GM08714 (cell line): ENCODE measurements at regions not wholly inside any gene's neighbourhood (a gene's known extent, or its start where the extent isn't known, plus 50 kb on each side); places are given as distances from the start of the nearest gene placed in this dataset.
"Not testable (repeated sequence)": the region's sequence is repeated elsewhere in the genome, so short reads cannot be mapped to it uniquely, and the experiment has no call there.

ENCODE experiments used
- H3K4me3 ChIP-seq: fragments of 200-500 bp; sonication (Bioruptor generic); 2 replicates; pipeline ENCODE4 v1.5.1; 2014; ENCODE audit warnings: mild to moderate bottlenecking, low read length, inconsistent platforms
- ZNF274 ChIP-seq: IDR thresholded peaks from 2 replicates; pipeline ENCODE4 v1.6.1; 2012; ENCODE audit warnings: mild to moderate bottlenecking, low read depth, low read length

DNA sequence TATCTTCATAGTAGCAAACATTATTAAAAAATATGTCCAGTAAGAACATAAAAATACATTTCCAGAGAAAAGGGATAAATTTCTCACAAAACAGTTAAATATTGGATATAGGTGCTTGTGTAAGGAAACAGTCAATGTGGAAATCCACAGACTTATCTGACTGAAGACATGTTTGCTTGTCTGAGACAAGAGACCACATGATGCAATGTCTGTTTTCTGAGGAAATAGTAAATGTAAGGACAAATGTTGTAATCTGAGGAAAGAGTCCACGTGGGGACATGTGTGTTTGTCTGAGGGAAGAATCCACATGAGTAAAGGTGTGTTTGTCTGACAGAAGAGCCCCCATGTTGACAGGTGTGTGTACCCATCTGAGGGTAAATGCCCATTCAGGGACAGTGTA, 1093.2 kb downstream of the TMEM121 start:
- H3K4me3 ChIP-seq: no peak overlapping the region
- no peak for TF ChIP-seq ZNF274

DNA sequence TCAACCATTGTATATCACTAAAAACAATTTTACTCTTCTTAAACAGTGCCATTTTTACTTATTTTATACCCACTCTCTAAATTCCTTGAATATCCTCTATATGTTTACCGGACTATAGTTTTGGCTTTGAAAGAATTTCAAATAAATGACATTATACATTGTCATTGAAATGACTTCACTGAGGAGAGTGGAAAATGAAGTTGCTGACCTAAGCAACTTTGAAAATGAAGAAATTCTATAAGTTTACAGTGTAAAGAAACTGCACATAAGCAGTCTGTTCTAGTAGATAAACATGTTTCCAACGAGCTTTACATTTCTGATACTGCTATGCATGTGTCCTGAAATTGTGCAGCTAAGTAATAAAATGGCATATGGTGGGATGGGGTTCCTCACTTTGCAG, 1094.0 kb downstream of the TMEM121 start:
- no peak for TF ChIP-seq ZNF274
- H3K4me3 ChIP-seq: no peak overlapping the region

DNA sequence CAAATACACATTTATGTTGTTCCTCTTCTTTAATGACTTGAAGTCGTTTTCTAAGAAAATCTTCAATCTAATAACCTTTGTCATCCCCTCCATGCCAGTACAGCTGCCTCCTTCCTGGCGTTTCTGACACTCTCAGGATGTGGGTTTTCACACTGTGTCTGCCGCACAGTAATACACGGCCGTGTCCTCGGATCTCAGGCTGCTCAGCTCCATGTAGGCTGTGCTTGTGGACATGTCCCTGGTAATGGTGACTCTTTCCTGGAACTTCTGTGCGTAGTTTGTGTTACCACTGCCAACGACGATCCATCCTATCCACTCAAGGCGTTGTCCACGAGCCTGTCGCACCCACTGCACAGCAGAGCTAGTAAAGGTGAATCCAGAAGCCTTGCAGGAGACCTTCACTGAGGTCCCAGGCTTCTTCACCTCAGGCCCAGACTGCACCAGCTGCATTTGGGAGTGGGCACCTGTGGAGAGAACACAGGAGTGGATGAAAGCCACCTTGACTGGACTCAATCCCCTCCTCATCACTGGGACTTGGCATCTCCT, 1095.9 kb downstream of the TMEM121 start:
- H3K4me3 ChIP-seq: no peak overlapping the region
- TF ChIP-seq ZNF274: no peak

DNA sequence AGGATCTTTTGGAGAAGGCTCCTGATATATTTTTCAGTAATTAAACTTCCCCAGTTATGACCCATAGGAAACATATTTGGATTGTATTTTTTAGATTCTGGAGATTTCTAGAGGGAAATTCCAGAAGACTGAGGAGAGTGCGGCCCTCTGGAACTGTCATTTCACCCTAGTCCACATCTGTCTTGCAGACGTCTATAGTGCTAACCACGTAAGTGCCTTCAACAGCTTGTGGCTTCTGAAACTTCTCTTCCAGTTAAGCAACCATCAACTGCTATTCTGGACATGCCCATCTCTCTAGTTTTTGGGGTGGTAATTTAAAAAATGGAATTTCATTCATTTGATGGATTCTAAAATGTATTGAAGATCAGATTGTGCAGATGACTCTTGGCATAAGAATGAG, 1098.8 kb downstream of the TMEM121 start:
- TF ChIP-seq ZNF274: no peak
- no peak overlapping the region for H3K4me3 ChIP-seq

DNA sequence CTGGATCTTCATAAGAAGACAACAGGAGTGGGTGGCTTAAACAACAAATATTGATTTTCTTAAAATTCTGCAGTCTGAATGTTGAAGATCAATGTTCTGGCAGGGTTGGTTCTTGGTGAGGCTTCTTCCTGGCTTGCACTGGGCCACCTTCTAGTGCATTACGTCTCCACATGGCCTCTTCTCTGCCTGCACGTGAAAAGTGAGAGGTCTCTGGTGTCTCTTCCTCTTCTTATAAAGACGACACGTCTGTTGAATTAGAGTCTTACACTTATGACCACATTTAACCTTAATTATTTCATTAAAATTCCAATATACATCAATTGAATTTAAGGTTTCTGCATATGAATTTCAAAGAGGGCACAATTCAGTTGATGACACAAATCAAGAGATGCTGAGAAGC, 1100.1 kb downstream of the TMEM121 start:
- not testable (repeated sequence) for H3K4me3 ChIP-seq

DNA sequence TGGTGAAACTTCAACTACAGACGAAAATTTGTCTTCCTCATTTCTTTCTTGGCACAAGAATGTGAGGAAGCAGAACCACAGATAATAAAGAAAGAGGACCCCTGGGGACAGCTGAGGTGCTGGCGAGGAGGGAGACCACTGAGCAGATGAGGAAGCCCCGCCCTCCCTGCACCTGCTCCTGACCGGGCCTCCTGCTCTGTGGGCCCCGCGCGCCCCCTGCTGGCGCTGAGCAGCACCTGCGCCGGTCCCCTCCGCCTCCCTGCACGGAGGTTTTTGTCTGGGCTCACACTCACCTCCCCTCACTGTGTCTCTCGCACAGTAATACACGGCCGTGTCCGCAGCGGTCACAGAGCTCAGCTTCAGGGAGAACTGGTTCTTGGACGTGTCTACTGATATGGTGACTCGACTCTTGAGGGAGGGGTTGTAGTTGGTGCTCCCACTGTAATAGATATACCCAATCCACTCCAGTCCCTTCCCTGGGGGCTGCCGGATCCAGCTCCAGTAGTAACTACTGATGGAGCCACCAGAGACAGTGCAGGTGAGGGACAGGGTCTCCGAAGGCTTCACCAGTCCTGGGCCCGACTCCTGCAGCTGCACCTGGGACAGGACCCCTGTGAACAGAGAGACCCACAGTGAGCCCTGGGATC, 1100.7 kb downstream of the TMEM121 start:
- not testable (repeated sequence) for H3K4me3 ChIP-seq

DNA sequence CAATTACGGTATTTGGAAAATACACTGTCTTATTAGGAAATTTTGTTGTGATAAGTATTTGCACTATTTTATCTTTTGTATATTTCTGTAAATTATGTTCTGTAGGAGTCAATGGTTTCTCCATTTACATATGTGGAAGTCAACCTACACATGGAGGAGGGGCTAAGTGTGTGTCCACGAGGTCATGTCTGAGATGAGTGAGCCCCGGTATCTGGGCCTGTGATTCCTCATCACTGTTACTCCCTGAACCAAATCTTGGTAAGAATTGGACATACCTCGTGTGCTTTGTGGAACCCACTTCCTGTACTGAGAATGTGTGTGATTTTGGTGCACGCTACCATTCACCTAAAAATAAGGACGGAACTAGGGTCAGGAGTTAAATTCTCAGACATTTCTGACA, 1105.5 kb downstream of the TMEM121 start:
- no peak for TF ChIP-seq ZNF274
- H3K4me3 ChIP-seq: no peak overlapping the region

DNA sequence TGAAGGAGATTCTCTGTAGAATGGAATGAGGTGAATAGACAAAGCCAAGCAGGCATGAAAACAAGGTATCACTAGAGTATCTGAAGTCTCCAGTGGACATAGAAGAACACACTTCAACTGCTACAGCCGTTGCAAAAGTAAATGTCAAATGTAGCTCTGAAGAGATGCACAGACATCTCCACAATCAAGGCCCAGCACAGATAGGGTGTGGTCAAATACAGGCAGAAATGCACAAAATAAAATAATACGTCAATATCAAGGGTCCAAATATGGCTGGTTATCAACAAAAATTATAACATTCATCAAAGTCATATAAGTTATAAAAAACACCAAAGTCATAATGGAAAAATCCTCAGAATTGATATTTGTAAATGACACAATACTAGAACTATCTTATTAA, 1107.3 kb downstream of the TMEM121 start:
- TF ChIP-seq ZNF274: no peak
- H3K4me3 ChIP-seq: no peak overlapping the region

DNA sequence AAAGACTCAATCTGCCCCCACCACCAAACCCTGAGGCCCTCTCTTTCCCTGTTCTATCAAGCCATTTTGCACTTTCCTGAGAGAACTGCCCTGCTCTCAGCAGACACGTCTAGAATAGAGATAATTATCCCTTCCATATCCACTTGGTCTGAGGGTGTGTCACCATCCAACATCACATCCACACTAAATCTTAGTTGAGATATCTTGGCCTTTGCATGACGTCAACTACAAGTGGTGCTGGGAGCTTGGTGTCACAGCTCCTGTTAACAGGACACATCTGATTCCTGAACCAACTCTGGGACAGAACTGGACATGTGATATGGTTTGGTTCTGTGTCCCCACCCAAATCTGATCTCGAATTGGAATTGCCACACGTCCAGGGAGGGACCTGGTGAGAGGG, 1109.2 kb downstream of the TMEM121 start:
- no peak overlapping the region for H3K4me3 ChIP-seq
- no peak for TF ChIP-seq ZNF274

DNA sequence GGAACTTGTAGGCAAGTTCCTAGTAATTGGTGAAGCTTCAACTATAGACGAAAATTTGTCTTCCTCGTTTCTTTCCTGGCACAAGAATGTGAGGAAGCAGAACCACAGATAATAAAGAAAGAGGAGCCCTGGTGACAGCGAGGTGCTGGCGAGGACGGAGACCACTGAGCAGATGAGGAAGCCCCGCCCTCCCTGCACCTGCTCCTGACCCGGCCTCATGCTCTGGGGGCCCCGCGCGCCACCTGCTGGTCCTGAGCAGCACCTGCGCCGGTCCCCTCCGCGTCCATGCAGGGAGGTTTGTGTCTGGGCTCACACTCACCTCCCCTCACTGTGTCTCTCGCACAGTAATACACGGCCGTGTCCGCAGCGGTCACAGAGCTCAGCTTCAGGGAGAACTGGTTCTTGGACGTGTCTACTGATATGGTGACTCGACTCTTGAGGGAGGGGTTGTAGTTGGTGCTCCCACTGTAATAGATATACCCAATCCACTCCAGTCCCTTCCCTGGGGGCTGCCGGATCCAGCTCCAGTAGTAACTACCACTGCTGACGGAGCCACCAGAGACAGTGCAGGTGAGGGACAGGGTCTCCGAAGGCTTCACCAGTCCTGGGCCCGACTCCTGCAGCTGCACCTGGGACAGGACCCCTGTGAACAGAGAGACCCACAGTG, 1112.5 kb downstream of the TMEM121 start:
- not testable (repeated sequence) for H3K4me3 ChIP-seq

DNA sequence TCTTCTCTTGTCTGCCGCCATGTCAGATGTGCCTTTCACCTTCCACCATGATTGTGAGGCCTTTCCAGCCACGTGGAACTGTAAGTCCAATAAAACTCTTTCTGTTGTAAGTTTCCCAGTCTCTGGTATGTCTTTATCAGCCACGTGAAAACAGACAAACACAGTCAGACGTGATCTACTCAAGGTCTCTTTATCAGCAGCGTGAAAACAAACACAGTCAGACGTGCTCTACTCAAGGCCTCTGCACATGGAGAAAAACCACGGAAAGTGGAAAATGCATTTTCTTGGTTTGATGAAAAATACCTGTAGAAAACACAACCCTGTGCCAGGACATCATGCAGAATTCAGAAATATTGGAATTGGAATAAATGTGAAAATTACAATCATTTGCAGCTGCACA, 1115.7 kb downstream of the TMEM121 start:
- H3K4me3 ChIP-seq: no peak overlapping the region
- no peak for TF ChIP-seq ZNF274

DNA sequence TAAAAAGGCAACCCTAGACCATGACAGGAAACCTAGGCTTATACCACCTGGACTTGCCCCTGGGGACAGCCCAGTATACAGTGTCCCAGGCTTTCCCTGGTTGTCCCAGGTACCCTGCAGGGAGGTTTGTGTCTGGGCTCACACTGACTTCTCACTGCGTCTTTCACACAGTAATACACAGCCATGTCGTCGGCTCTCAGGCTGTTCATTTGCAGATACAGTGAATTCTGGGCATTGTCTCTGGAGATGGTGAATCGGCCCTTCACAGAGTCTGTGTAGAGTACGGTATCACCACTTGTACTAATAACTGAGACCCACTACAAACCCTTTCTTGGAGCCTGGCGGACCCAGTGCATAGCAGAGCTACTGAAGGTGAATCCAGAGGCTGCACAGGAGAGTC, 1116.6 kb downstream of the TMEM121 start:
- H3K4me3 ChIP-seq: not testable (repeated sequence)

DNA sequence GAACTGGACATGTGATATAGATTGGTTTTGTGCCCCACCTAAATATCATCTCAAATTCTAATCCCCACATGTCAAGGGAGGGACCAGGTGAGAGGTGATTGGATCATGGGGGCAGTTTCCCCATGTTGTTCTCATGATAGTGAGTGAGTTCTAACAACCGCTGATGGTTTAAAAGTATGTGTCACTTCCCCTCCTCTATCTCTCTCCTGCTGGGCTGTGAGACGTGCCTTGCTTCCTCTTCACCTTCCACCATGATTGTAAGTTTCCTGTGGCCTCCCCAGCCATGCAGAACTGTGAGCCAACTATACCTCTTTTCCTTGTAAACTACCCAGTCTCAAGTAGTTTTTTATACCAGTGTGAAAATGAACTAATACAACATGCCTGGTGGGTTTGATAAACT, 1122.5 kb downstream of the TMEM121 start:
- H3K4me3 ChIP-seq: not testable (repeated sequence)

DNA sequence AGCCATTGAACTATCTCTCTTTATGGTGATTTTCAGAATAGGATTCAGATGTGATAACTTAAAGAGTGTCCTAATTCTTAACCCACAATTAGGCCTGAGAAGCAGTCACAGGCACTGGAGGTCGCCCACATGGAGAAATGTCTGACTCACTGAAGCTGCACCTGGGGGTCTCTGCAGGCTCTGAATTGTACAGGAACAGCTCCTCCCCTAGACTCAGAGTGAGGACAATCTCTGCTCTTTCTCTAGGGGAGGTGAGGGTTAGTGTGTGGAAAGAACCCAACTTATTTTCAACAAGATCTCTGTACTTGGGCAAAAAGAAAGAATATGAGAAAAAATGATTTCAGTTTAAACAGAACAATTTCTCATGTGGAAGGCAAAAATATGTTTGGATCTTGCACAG, 1124.6 kb downstream of the TMEM121 start:
- no peak for TF ChIP-seq ZNF274
- no peak overlapping the region for H3K4me3 ChIP-seq

DNA sequence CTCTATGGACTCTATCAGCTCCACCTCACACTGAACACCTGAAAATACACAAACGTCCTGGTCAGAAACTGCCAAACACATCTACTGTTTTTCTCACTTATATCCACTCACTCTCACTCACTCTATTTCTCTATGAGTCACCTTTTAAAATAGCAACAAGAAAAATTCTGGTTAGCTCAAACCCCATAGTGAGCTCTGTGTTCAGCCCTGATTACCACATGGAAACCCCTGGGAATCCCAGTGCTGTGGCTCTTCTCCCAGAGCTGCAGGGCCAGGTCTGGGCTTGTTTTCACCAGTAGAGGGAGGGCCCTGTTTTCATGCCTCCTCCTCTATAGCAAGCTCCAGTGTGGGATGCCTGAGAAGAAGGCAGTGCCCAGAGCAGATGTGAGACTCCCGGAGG, 1126.1 kb downstream of the TMEM121 start:
- TF ChIP-seq ZNF274: no peak
- H3K4me3 ChIP-seq: no peak overlapping the region

DNA sequence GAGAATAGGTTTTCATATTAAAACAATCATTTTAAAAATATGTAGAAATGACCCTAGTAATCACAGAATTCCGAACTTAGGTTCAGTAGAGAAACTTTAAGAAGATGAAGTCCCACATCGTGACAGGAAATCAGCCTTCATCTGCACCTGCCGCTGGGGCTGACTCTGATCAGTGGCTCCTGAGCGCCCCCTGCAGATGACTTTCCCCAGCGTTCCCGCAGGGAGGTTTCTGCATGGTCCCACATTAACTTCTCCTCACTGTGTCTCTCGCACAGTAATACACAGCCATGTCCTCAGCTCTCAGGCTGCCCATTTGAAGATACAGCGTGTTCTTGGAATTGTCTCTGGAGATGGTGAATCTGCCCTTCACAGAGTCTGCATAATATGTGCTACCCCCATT, 1131.1 kb downstream of the TMEM121 start:
- H3K4me3 ChIP-seq: no peak overlapping the region; the same call in 1 of the 2 replicates
- no peak for TF ChIP-seq ZNF274

DNA sequence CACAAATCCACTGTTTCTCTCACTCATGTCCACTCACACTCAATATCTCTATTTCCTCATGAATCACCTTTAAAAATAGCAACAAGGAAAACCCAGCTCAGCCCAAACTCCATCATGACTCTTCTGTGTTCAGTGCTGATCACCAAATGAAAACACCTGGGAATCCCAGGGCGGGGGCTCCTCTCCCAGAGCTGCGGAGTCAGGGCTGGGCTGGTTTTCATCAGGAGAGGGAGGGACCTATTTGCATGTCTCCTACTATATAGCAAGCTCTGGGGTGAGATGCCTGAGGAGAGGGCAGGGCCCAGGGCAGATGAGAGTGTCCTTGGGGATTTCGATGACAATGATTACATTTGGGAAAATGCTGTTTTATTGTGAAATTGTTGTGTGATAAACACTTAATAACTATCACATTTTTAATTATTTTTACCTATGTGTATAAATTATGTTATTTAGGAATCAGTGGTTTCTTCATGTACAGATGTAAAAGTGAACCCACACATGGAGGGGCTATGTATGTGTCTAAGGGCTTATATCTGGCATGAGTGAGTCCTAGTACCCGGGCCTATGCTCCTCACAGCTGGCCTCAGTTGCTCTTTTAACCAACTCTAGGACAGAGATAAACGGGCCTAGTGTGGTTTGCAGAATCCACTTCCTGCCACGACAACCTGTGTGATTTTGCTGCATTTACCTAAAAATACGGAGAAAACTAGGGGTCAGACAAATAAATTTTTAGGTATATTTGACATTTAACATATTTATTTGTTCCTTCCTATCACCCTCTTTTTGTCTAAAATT, 1131.9 kb downstream of the TMEM121 start:
- H3K4me3 ChIP-seq: not testable (repeated sequence)

DNA sequence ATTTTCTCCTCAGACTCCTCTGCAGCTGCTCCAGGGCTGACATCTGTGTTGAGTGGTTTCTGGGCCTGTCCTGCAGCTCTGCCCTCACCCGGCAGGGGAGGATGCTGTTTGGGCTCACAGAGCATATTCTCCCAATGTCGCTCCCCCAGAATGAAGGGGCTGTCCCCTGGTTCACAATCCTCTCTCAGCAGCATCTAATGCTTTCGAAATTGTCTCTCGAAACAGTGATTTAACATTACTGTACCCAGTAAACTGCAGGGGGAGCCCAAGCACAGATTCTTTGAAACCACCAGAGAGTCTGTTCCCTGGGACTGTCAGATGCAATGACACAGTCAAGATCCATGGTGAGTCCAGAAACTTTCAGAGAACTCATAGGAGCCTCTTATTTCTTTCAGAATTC, 1135.2 kb downstream of the TMEM121 start:
- H3K4me3 ChIP-seq: not testable (repeated sequence)
